ENCODE measurements at regions not wholly inside any gene's neighbourhood (a gene's known extent, or its start where the extent isn't known, plus 50 kb on each side); places are given as distances from the start of the nearest gene placed in this dataset.
A peak's percentile ranks its signal among the peaks of the same experiment; 100 is the strongest.

DNA sequence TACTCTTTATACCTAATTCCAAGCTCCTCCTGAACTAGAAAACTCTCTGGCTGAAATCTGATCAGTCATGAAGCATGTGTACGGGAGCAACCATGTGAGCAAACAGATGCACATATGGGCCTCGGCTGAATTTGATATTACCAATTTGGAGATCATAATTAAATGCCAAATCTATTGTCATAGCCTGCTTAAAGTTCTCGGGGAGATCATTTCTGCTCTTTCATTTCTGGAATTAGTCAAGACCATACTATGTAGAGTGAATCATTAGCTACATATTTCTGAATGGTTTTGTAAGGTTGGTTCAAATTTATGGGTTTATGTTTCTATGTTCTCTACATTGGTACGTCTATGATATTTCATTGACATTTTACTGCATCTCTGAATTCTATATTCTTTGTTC lies 205.5 kb downstream of the UBE2E3 start:
- FAIRE-seq = peak; percentile 37
- H3K27me3 Mint-ChIP-seq (ENCODE audit: low read depth, unreplicated experiment) = no peaks in the 10 kb centered on the region

DNA sequence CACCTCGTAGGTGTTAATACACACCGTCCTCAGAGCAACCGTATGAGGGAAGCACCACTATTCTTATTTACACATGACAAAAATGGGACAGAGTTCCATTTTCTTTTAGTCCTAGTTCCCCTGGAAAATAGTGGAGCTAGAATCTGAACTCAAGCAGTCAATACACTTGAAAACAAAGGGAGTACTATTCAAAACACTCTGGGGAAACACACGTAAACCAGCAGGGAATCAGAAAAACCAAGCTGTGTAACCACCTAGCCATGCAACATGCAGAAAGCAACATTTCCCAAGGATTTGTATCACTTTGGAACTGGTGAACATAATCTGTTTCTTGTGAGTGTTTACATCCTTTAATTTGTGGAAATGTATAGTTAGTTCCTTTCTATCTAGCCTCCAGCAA lies 208.2 kb downstream of the UBE2E3 start:
- FAIRE-seq (no peak), DNase-seq (ENCODE audit: low read depth) (no peak)
- no peak overlapping the region for H3K4me3 ChIP-seq (ENCODE audit: insufficient read depth, low read depth, low read length)
- TF ChIP-seq EZH2 (IDR thresholded peaks at IDR 0.05; ENCODE audit: insufficient read depth, low read length) = no peak
- TF ChIP-seq, protein P1, sequence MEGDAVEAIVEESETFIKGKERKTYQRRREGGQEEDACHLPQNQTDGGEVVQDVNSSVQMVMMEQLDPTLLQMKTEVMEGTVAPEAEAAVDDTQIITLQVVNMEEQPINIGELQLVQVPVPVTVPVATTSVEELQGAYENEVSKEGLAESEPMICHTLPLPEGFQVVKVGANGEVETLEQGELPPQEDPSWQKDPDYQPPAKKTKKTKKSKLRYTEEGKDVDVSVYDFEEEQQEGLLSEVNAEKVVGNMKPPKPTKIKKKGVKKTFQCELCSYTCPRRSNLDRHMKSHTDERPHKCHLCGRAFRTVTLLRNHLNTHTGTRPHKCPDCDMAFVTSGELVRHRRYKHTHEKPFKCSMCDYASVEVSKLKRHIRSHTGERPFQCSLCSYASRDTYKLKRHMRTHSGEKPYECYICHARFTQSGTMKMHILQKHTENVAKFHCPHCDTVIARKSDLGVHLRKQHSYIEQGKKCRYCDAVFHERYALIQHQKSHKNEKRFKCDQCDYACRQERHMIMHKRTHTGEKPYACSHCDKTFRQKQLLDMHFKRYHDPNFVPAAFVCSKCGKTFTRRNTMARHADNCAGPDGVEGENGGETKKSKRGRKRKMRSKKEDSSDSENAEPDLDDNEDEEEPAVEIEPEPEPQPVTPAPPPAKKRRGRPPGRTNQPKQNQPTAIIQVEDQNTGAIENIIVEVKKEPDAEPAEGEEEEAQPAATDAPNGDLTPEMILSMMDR (IDR thresholded peaks at IDR 0.05; ENCODE audit: insufficient read depth, low read depth, low read length) = no peak
- H3K36me3 Mint-ChIP-seq (ENCODE audit: low read depth, unreplicated experiment) = no peaks in the 10 kb centered on the region
- H3K27me3 ChIP-seq (ENCODE audit: insufficient read depth, low read length) = no peaks in the 10 kb centered on the region
- no peaks in the 10 kb centered on the region for H3K4me1 Mint-ChIP-seq (ENCODE audit: low read depth, unreplicated experiment)
- H4K20me1 ChIP-seq (ENCODE audit: insufficient read depth, low read length) = no peaks in the 10 kb centered on the region
- H3K9me3 Mint-ChIP-seq (ENCODE audit: unreplicated experiment) = no peaks in the 10 kb centered on the region
- no peaks in the 10 kb centered on the region for H3K9me3 ChIP-seq (ENCODE audit: insufficient read depth, low read depth, low read length)
- H3K27me3 Mint-ChIP-seq (ENCODE audit: low read depth, unreplicated experiment) = no peaks in the 10 kb centered on the region
- H3K4me2 ChIP-seq (ENCODE audit: low read length) = no peak overlapping the region
- no peaks in the 10 kb centered on the region for H3K79me2 ChIP-seq (ENCODE audit: insufficient read depth, low read length)
- no peak overlapping the region for H3K9ac ChIP-seq (ENCODE audit: low read length)
- no peak overlapping the region for H3K27ac Mint-ChIP-seq (ENCODE audit: unreplicated experiment)
- H3K4me3 Mint-ChIP-seq (ENCODE audit: unreplicated experiment) = no peak overlapping the region
- no peaks in the 10 kb centered on the region for H3K36me3 ChIP-seq (ENCODE audit: insufficient read depth, low read length)
- H3K27ac ChIP-seq (ENCODE audit: low read depth, low read length) = no peak overlapping the region
- H2AFZ ChIP-seq (ENCODE audit: low read depth, low read length) = no peak overlapping the region
- no peaks in the 10 kb centered on the region for H3K4me1 ChIP-seq (ENCODE audit: insufficient read depth, low read length)

More for the DNA sequence above, 205.5 kb downstream of the UBE2E3 start:
- H3K36me3 Mint-ChIP-seq (ENCODE audit: low read depth, unreplicated experiment) = no peaks in the 10 kb centered on the region
- Histone ChIP-seq H3K27ac (ENCODE audit: low read depth, low read length) (no peak overlapping the region), H3K4me3 (ENCODE audit: insufficient read depth, low read depth, low read length) (no peak overlapping the region), H2AFZ (ENCODE audit: low read depth, low read length) (no peak overlapping the region), H4K20me1 (ENCODE audit: insufficient read depth, low read length) (no peaks in the 10 kb centered on the region), H3K36me3 (ENCODE audit: insufficient read depth, low read length) (no peaks in the 10 kb centered on the region), H3K27me3 (ENCODE audit: insufficient read depth, low read length) (no peaks in the 10 kb centered on the region), H3K9me3 (ENCODE audit: insufficient read depth, low read depth, low read length) (no peaks in the 10 kb centered on the region), H3K4me1 (ENCODE audit: insufficient read depth, low read length) (no peaks in the 10 kb centered on the region), H3K9ac (ENCODE audit: low read length) (no peak overlapping the region), H3K4me2 (ENCODE audit: low read length) (no peak overlapping the region), H3K79me2 (ENCODE audit: insufficient read depth, low read length) (no peaks in the 10 kb centered on the region)
- peak; percentile 14 for DNase-seq (ENCODE audit: low read depth)
- H3K4me3 Mint-ChIP-seq (ENCODE audit: unreplicated experiment) = no peak overlapping the region
- no peaks in the 10 kb centered on the region for H3K4me1 Mint-ChIP-seq (ENCODE audit: low read depth, unreplicated experiment)
- no peak overlapping the region for H3K27ac Mint-ChIP-seq (ENCODE audit: unreplicated experiment)
- no peaks in the 10 kb centered on the region for H3K9me3 Mint-ChIP-seq (ENCODE audit: unreplicated experiment)
- TF ChIP-seq EZH2 (IDR thresholded peaks at IDR 0.05; ENCODE audit: insufficient read depth, low read length) = no peak
- TF ChIP-seq, protein P1 (IDR thresholded peaks at IDR 0.05; ENCODE audit: insufficient read depth, low read depth, low read length) = no peak

DNA sequence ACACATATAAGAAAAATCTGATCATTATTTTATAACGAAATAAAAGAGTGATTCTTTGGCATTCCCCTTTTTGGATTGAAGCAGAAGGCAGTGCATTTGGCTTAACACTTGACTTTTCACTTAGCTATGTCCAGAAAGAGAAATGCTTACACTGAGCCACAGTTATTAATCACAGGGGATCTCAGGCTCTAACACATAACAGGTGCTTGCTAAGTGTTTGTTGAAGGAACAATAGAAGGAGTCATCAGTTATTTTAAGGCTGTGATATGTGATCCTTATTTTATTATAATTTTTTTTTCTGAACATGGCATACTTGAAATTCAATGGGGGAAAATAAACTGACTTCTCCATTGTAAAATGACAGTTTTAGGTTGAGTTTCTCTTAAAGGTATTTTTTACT lies 209.5 kb downstream of the UBE2E3 start:
- FAIRE-seq (no peak), DNase-seq (ENCODE audit: low read depth) (peak; percentile 44)
- Histone ChIP-seq H3K9ac (ENCODE audit: low read length) (no peak overlapping the region), H3K27ac (ENCODE audit: low read depth, low read length) (no peak overlapping the region), H4K20me1 (ENCODE audit: insufficient read depth, low read length) (no peaks in the 10 kb centered on the region), H3K4me3 (ENCODE audit: insufficient read depth, low read depth, low read length) (no peak overlapping the region), H3K27me3 (ENCODE audit: insufficient read depth, low read length) (no peaks in the 10 kb centered on the region), H3K79me2 (ENCODE audit: insufficient read depth, low read length) (no peaks in the 10 kb centered on the region), H3K9me3 (ENCODE audit: insufficient read depth, low read depth, low read length) (no peaks in the 10 kb centered on the region), H3K4me2 (ENCODE audit: low read length) (no peak overlapping the region), H3K36me3 (ENCODE audit: insufficient read depth, low read length) (no peaks in the 10 kb centered on the region), H2AFZ (ENCODE audit: low read depth, low read length) (no peak overlapping the region), H3K4me1 (ENCODE audit: insufficient read depth, low read length) (no peaks in the 10 kb centered on the region)
- Mint-ChIP-seq H3K9me3 (ENCODE audit: unreplicated experiment) (no peaks in the 10 kb centered on the region), H3K27ac (ENCODE audit: unreplicated experiment) (no peak overlapping the region), H3K36me3 (ENCODE audit: low read depth, unreplicated experiment) (no peaks in the 10 kb centered on the region), H3K27me3 (ENCODE audit: low read depth, unreplicated experiment) (no peaks in the 10 kb centered on the region), H3K4me3 (ENCODE audit: unreplicated experiment) (no peak overlapping the region), H3K4me1 (ENCODE audit: low read depth, unreplicated experiment) (no peaks in the 10 kb centered on the region)
- TF ChIP-seq, protein P1 (IDR thresholded peaks at IDR 0.05; ENCODE audit: insufficient read depth, low read depth, low read length) = no peak
- TF ChIP-seq EZH2 (IDR thresholded peaks at IDR 0.05; ENCODE audit: insufficient read depth, low read length) = no peak

Measured in astrocyte (in vitro differentiated cells and primary cell).